A549 (cell line): ENCODE measurements at regions not wholly inside any gene's neighbourhood (a gene's known extent, or its start where the extent isn't known, plus 50 kb on each side); places are given as distances from the start of the nearest gene placed in this dataset.

ENCODE experiments used
- ATAC-seq, 2 experiments: fragments of 200-7000 bp in 1 of 2; fragments of >200 bp in 1 of 2; cut with Nextera tagmentation in 1 of 2; cut with Tn5 transposase in 1 of 2; 3 replicates each; pipeline versions ENCODE4 v1.8.0 to v1.9.1; 2018 to 2020; ENCODE audit warnings: mild to moderate bottlenecking in 1 of 2, moderate library complexity in 1 of 2
- CTCF ChIA-PET: fragments of 300-600 bp; sonication (Branson Sonifier 250); formaldehyde crosslinking; extraction: SDS; loops from one replicate; lab custom pipeline; 2021; ENCODE audit warnings: antibody characterized with exemption, inconsistent platforms; lab: Yijun Ruan, JAX
- POLR2A ChIA-PET: fragments of 350-600 bp; formaldehyde crosslinking; extraction: SDS; loops from one replicate; lab custom pipeline; 2021; ENCODE audit warnings: antibody characterized with exemption, inconsistent platforms; lab: Yijun Ruan, JAX
- DNase-seq, 2 experiments: peaks; one replicate each; pipeline versions ENCODE4 v3.0.0 to v3.0.0-alpha.2; 2011 to 2016; ENCODE audit warnings: low read depth in 1 of 2, low spot score in 1 of 2
- FAIRE-seq: peaks from 2 replicates; lab custom pipeline; 2011; peaks lifted over from hg19 to GRCh38; lab: Jason Lieb, UNC
- H3K27ac ChIP-seq, 2 experiments: fragments of >200 bp; sonication (Bioruptor Twin); formaldehyde crosslinking; 3 replicates each; pipeline ENCODE4 v1.5.1; 2016 to 2017
- H3K4me1 ChIP-seq: fragments of >200 bp; sonication (Bioruptor Twin); formaldehyde crosslinking; 3 replicates; pipeline ENCODE4 v1.6.1; 2016
- H3K4me2 ChIP-seq: fragments of >200 bp; sonication (Bioruptor Twin); formaldehyde crosslinking; 3 replicates; pipeline ENCODE4 v1.6.1; 2016
- H3K4me3 ChIP-seq: fragments of >200 bp; sonication (Bioruptor Twin); formaldehyde crosslinking; 3 replicates; pipeline ENCODE4 v1.5.1; 2016
- H3K9me3 ChIP-seq: fragments of >200 bp; sonication (Bioruptor Twin); formaldehyde crosslinking; 3 replicates; pipeline ENCODE4 v1.6.1; 2016
- CBX2 ChIP-seq: fragments of 200-600 bp; sonication (generic); IDR thresholded peaks from 2 replicates; pipeline ENCODE4 v1.6.1; 2016; ENCODE audit warnings: low read depth, mild to moderate bottlenecking, borderline replicate concordance
- CBX8 ChIP-seq: fragments of 200-600 bp; sonication (generic); IDR thresholded peaks from 2 replicates; pipeline ENCODE4 v1.6.1; 2016
- CHD2 ChIP-seq: fragments of 150-350 bp; IDR thresholded peaks from 2 replicates; pipeline ENCODE4 v1.6.1; 2014; ENCODE audit warnings: low read length; ENCODE audit not compliant: partially characterized antibody
- CHD4 ChIP-seq: fragments of 200-600 bp; sonication (generic); IDR thresholded peaks from 2 replicates; pipeline ENCODE4 v1.6.1; 2016; ENCODE audit warnings: antibody characterized with exemption, mild to moderate bottlenecking, borderline replicate concordance
- E2F6 ChIP-seq: IDR thresholded peaks from 2 replicates; pipeline ENCODE4 v1.6.1; 2012; ENCODE audit warnings: low read depth, borderline replicate concordance
- EHMT2 ChIP-seq: fragments of 200-600 bp; sonication (generic); IDR thresholded peaks from 2 replicates; pipeline ENCODE4 v1.6.1; 2016; ENCODE audit warnings: antibody characterized with exemption, low read depth, mild to moderate bottlenecking, moderate library complexity
- ELK1 ChIP-seq: fragments of 150-350 bp; IDR thresholded peaks from 2 replicates; pipeline ENCODE4 v1.6.1; 2014; ENCODE audit warnings: low read depth, mild to moderate bottlenecking, low read length
- HOXB5 ChIP-seq: fragments of 250-450 bp; sonication (Bioruptor Pico); IDR thresholded peaks from 2 replicates; pipeline ENCODE4 v1.5.0; 2020; ENCODE audit warnings: mild to moderate bottlenecking, moderate library complexity
- JUN ChIP-seq, 2 experiments: fragments of >200 bp; sonication (Bioruptor Twin); formaldehyde crosslinking; IDR thresholded peaks; 2 replicates in 1 of 2; 3 replicates in 1 of 2; pipeline ENCODE4 v1.6.1; 2016 to 2017
- KDM5A ChIP-seq: fragments of 200-600 bp; sonication (generic); IDR thresholded peaks from 2 replicates; pipeline ENCODE4 v1.6.1; 2016; ENCODE audit warnings: antibody characterized with exemption, mild to moderate bottlenecking
- MAFK ChIP-seq: fragments of 450-650 bp; IDR thresholded peaks from 2 replicates; pipeline ENCODE4 v1.6.1; 2014; ENCODE audit not compliant: partially characterized antibody
- MYC ChIP-seq: IDR thresholded peaks from 2 replicates; pipeline ENCODE4 v1.6.1; 2012; ENCODE audit warnings: mild to moderate bottlenecking, inconsistent platforms, low read length, improper control_type of control experiment, borderline replicate concordance
- POLR2A ChIP-seq: IDR thresholded peaks from 2 replicates; pipeline ENCODE4 v1.6.1; 2012; ENCODE audit warnings: mild to moderate bottlenecking, low read length
- POLR2AphosphoS2 ChIP-seq: conservative IDR thresholded peaks from 2 replicates; pipeline ENCODE4 v1.6.1; 2012; ENCODE audit warnings: low read length, improper control_type of control experiment, inconsistent platforms
- RARB ChIP-seq: fragments of 250-450 bp; sonication (Bioruptor Pico); IDR thresholded peaks from 2 replicates; pipeline ENCODE4 v1.8.0; 2021; ENCODE audit warnings: mild to moderate bottlenecking, moderate library complexity
- RCOR1 ChIP-seq: fragments of 150-350 bp; IDR thresholded peaks from 2 replicates; pipeline ENCODE4 v1.6.1; 2014; ENCODE audit warnings: antibody characterized with exemption, low read length, low read depth
- RNF2 ChIP-seq: fragments of 200-600 bp; sonication (generic); IDR thresholded peaks from 2 replicates; pipeline ENCODE4 v1.6.1; 2016; ENCODE audit warnings: low read depth, mild to moderate bottlenecking, antibody characterized with exemption, moderate library complexity, borderline replicate concordance
- SREBF2 ChIP-seq: fragments of 450-650 bp; IDR thresholded peaks from 2 replicates; pipeline ENCODE4 v1.6.1; 2014; ENCODE audit warnings: mild to moderate bottlenecking, moderate library complexity
- ZC3H11A ChIP-seq: fragments of 450-650 bp; IDR thresholded peaks from 2 replicates; pipeline ENCODE4 v1.6.1; 2014; ENCODE audit warnings: antibody characterized with exemption, mild to moderate bottlenecking
- ZFP36 ChIP-seq: fragments of 450-650 bp; IDR thresholded peaks from 2 replicates; pipeline ENCODE4 v1.6.1; 2014; ENCODE audit warnings: borderline replicate concordance; ENCODE audit not compliant: partially characterized antibody
- ZNF302 ChIP-seq: fragments of 250-450 bp; sonication (Bioruptor Pico); IDR thresholded peaks from 2 replicates; pipeline ENCODE4 v1.9.0; 2021; ENCODE audit warnings: inconsistent platforms, mild to moderate bottlenecking, moderate library complexity
- WGBS: methylation state at CpG from one replicate; pipeline ENCODE4 v1.1.6; 2017; ENCODE audit errors: missing lambda C conversion rate; 5-methylcytosine and 5-hydroxymethylcytosine counted together
- TF ChIP-seq, protein P1 (sequence below): IDR thresholded peaks from 2 replicates; pipeline ENCODE4 v1.6.1; 2012

DNA sequence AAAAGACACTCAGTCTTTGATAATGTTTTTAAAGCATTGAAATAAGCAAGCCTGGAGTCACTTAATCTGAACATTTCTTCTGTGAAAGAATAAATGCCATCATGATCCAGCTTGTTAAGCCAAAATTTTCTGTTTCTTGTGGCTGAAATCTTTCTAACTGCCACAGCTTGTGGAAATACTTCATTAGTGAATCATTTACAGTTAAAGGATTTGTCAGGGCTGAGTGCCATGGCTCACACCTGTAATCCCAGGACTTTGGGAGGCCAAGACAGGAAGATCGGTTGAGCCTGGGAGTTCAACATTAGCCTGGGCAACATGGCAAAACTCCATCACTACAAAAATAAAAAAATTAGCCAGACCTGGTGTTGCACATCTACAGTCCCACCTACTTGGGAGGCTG lies 93.3 kb upstream of the PDE5A start:
- POLR2A ChIA-PET: no interaction called here
- FAIRE-seq (no peak), DNase-seq (no peak), ATAC-seq (no peak)
- 100% methylated on average over 1 of the region's 1 CpG for WGBS
- CTCF ChIA-PET: no interaction called here
- Histone ChIP-seq H3K9me3 (0 out of 3 replicates have a peak, but pooled peaks cover 2% of the 10 kb centered on the region), H3K4me3 (no peak overlapping the region), H3K27ac (no peak overlapping the region), H3K4me1 (no peaks in the 10 kb centered on the region), H3K4me2 (no peak overlapping the region)
- TF ChIP-seq RNF2: no peak
- TF ChIP-seq MAFK: no peak
- TF ChIP-seq RARB (CRISPR knock-in tag): no peak
- TF ChIP-seq POLR2A: no peak
- no peak for TF ChIP-seq ZC3H11A
- TF ChIP-seq CBX2: no peak
- no peak for TF ChIP-seq CBX8
- no peak for TF ChIP-seq MYC
- no peak for TF ChIP-seq ZFP36
- TF ChIP-seq POLR2AphosphoS2: no peak
- no peak for TF ChIP-seq HOXB5 (CRISPR knock-in tag)
- TF ChIP-seq SREBF2: no peak
- TF ChIP-seq ELK1: no peak
- no peak for TF ChIP-seq JUN (IDR thresholded peaks at IDR 0.05)
- no peak for TF ChIP-seq KDM5A
- TF ChIP-seq RCOR1: no peak
- TF ChIP-seq E2F6: no peak

DNA sequence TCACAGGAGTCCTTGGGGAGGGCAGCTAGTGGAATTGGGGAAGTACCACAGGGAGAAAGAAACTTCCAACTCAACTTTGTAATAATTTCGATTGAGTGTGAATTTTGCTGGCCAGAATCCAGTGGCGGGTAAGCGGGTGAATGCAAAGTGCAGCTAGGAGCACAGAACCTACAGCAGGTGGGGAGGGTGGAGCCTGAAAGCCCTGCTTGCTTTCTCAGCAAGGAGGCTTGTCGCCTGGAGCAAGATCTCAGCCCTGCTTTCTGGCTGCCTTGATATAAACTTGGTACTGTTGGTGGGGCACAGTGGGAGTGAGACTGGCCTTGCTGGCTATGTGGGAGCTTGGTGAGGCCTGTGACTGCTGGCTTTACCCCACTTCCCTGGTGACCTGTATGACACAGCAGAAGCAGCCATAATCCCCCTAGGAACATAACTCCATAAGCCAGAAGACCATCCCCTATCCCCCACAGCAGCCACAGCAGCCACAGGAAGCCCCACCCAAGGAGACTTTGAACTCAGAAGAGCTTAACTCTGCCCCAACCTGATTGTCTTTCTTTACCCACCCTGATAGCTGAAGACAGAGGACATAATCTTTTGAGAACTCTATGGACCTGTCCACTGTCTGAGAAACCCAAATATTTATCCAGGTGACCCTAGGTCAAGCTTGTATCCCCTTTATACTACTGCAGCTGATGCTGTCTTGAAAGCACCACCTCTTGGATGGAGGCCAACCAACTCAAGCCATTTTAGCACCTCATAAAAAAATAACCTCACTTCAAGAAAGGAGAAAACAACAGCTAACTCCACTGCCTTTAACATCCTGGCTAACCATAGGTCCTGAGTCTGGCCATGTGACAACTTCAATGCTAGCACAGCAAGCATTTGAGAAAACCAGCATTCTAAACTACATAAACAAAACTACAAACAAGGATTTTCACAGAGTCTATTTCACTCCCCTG lies 87.2 kb upstream of the PDE5A start:
- DNase-seq (no peak), FAIRE-seq (no peak), ATAC-seq (no peak)
- Histone ChIP-seq H3K4me2 (no peak overlapping the region), H3K27ac (no peak overlapping the region), H3K4me1 (no peaks in the 10 kb centered on the region), H3K9me3 (0 out of 3 replicates have a peak, but pooled peaks cover 2% of the 10 kb centered on the region), H3K4me3 (no peak overlapping the region)
- CTCF ChIA-PET: no interaction called here
- TF ChIP-seq EHMT2 (no peak), ZNF302 (CRISPR knock-in tag) (no peak), CHD2 (no peak), CHD4 (no peak)
- TF ChIP-seq, protein P1, sequence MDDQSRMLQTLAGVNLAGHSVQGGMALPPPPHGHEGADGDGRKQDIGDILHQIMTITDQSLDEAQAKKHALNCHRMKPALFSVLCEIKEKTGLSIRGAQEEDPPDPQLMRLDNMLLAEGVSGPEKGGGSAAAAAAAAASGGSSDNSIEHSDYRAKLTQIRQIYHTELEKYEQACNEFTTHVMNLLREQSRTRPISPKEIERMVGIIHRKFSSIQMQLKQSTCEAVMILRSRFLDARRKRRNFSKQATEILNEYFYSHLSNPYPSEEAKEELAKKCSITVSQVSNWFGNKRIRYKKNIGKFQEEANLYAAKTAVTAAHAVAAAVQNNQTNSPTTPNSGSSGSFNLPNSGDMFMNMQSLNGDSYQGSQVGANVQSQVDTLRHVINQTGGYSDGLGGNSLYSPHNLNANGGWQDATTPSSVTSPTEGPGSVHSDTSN: no peak
- POLR2A ChIA-PET: no interaction called here
- WGBS: 64% methylated on average over 4 of the region's 4 CpGs
